Pancreas (tissue), 10 donors: ENCODE measurements at regions not wholly inside any gene's neighbourhood (a gene's known extent, or its start where the extent isn't known, plus 50 kb on each side); places are given as distances from the start of the nearest gene placed in this dataset.

ENCODE experiments used
- ATAC-seq, 4 donors: fragments of 200-7000 bp; cut with Tn5 transposase; one replicate each; pipeline versions ENCODE4 v1.8.0 to v1.9.1; 2020; ENCODE audit warnings: mild to moderate bottlenecking in 4 of 4, moderate library complexity in 4 of 4
- DNase-seq, 6 donors: peaks; one replicate each; pipeline ENCODE4 v3.0.0-alpha.2; 2020
- FAIRE-seq: peaks from 2 replicates; lab custom pipeline; 2012; peaks lifted over from hg19 to GRCh38; lab: Jason Lieb, UNC
- H3K27ac ChIP-seq, 4 donors: fragments of 200-600 bp; sonication (generic); 1 replicate in 3 of 4; 2 replicates in 1 of 4; pipeline versions ENCODE4 v1.5.0 to v1.8.0; 2020
- H3K27me3 ChIP-seq, 4 donors: fragments of 200-600 bp; one replicate each; pipeline ENCODE4 v1.8.0; 2021
- H3K36me3 ChIP-seq, 3 donors: fragments of 200-600 bp; sonication (generic) in 1 of 3; one replicate each; pipeline versions ENCODE4 v1.5.0 to v1.8.0; 2020 to 2021
- H3K4me1 ChIP-seq, 3 donors: fragments of 200-600 bp; one replicate each; pipeline ENCODE4 v1.8.0; 2021
- H3K4me3 ChIP-seq, 4 donors: fragments of 200-600 bp; sonication (generic) in 2 of 4; one replicate each; pipeline versions ENCODE4 v1.5.0 to v1.8.0; 2020 to 2021
- H3K9me3 ChIP-seq, 4 donors: fragments of 200-600 bp; one replicate each; pipeline ENCODE4 v1.8.0; 2021
- CTCF ChIP-seq, 4 donors: fragments of 200-600 bp; sonication (generic) in 3 of 4; IDR thresholded peaks; one replicate each; pipeline versions ENCODE4 v1.5.0 to v1.8.0; 2021; ENCODE audit warnings: antibody characterized with exemption in 4 of 4
- WGBS, 2 donors: extraction: QIAGEN DNeasy Blood & Tissue Kit; methylation state at CpG; one replicate each; pipeline ENCODE4 v1.1.7; 2013; 5-methylcytosine and 5-hydroxymethylcytosine counted together
- intact Hi-C, 3 donors: fragments of 100-400 bp; cut with DNase I; formaldehyde crosslinking; loops; one replicate each; pipeline versions ENCODE4 v1.11.1 to v1.14.2; 2022
- donor health status: healthy with polysubstance abuse.
- donor health status: DM: no; HTN: no; CAD: no; lungs with moderate emphysema.
- donor health status: DM: no; HTN: no; CAD: no.
- donor health status: control.
- donor health status: control.
- donor health status: Bipolar disorder and iron deficiency.
- donor health status: DM: yes; HTN: yes; CAD: no.
- donor health status: DM: no; HTN: no; CAD: no.
- donor health status: DM: no; HTN: no; CAD: no.
- donor health status: DM: yes; HTN: yes; CAD: no.

- 65 to 74% methylated on average over 4 of the region's 4 CpGs for WGBS, 2 donors
- Histone ChIP-seq H3K27me3 (no peaks in the 10 kb centered on the region), H3K4me1 (no peaks in the 10 kb centered on the region), H3K27ac (no peak overlapping the region), H3K4me3 (no peak overlapping the region), H3K36me3 (no peaks in the 10 kb centered on the region), H3K9me3 (no peaks in the 10 kb centered on the region)
- DNase-seq = peak in 1 of 6 donors; percentile 22
- no peak for TF ChIP-seq CTCF (IDR thresholded peaks at IDR 0.05)
- intact Hi-C loops = loop anchor here in 1 of 3 donors (10.0 kb wide), 1 partner anchor 1043 kb away; no protein-coding TSS in a partner anchor
- FAIRE-seq = no peak
- no peak for ATAC-seq
These were observed 110.6 kb upstream of the TEX51 start for GRCh38 chr2:126788113-126788512.

- Histone ChIP-seq H3K9me3 (no peaks in the 10 kb centered on the region), H3K36me3 (no peaks in the 10 kb centered on the region), H3K27ac (no peak overlapping the region), H3K4me1 (no peaks in the 10 kb centered on the region), H3K27me3 (no peaks in the 10 kb centered on the region), H3K4me3 (no peak overlapping the region)
- FAIRE-seq (no peak), DNase-seq (peak in 1 of 6 donors; percentile 16), ATAC-seq (no peak)
- WGBS, 2 donors = 53 to 82% methylated on average over 4 of the region's 4 CpGs
- intact Hi-C loops = loop anchor here in 1 of 3 donors (10.0 kb wide), 1 partner anchor 1044 kb away; no protein-coding TSS in a partner anchor
- TF ChIP-seq CTCF (IDR thresholded peaks at IDR 0.05) = no peak
These were observed 110.0 kb upstream of the TEX51 start for GRCh38 chr2:126788652-126789051.

DNA sequence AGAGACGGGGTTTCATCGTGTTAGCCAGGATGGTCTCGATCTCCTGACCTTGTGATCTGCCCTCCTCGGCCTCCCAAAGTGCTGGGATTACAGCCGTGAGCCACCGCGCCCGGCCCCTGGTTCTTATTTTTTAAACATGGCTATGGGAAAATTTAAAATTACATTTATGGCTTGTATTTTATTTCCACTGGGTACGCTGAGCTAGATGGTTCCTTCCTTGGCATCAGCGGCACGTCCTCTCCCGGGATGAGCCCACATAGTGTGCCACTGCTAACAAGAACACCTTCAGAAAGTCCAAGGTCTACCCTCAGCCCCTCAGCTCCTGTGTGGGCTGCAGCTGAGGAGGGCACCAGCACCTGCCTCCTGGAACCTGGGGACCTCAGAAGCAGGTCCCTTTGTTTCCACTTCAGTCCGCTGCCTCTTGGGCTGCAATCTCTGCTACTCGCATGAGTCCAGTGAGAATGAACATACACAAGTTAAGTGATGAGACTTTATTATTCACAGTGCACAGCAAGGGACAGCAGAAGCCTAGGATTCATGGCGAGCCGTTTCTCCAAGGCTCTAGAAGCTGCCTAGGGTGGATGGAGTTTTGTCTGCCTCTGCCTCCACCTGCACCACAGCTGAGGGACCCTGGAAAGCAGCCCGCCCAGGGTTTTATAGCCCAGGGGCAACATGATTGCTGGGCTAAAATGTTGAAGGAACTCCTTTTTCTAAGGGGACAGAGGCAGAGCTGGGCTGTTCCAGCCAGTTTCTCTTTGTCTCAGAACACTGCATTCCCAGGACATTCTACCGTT is 107.5 kb upstream of the TEX51 start:
- Histone ChIP-seq H3K4me1 (no peaks in the 10 kb centered on the region), H3K9me3 (no peaks in the 10 kb centered on the region), H3K4me3 (no peak overlapping the region), H3K27me3 (no peaks in the 10 kb centered on the region), H3K27ac (no peak overlapping the region), H3K36me3 (no peaks in the 10 kb centered on the region)
- DNase-seq (peak in 1 of 6 donors; percentile 26), FAIRE-seq (no peak), ATAC-seq (no peak)
- WGBS, 2 donors = 77 to 80% methylated on average over 16 to 18 of the region's 18 CpGs
- intact Hi-C loops = no loop called here
- TF ChIP-seq CTCF (IDR thresholded peaks at IDR 0.05) = no peak

- no peaks in the 10 kb centered on the region for H3K4me1 ChIP-seq
- peak in 1 of 6 donors; percentile 21 for DNase-seq
- no peak overlapping the region for H3K27ac ChIP-seq
- no peaks in the 10 kb centered on the region for H3K36me3 ChIP-seq
- H3K27me3 ChIP-seq = no peaks in the 10 kb centered on the region
- 50 to 73% methylated on average over 5 of the region's 5 CpGs for WGBS, 2 donors
- ATAC-seq = no peak
- no peaks in the 10 kb centered on the region for H3K9me3 ChIP-seq
- no peak for TF ChIP-seq CTCF (IDR thresholded peaks at IDR 0.05)
- FAIRE-seq = no peak
- intact Hi-C loops = no loop called here
- H3K4me3 ChIP-seq = no peak overlapping the region
These were observed 106.5 kb upstream of the TEX51 start for GRCh38 chr2:126792186-126792585.

GRCh38 chr2:126792993-126793392 is 105.7 kb upstream of the TEX51 start:
- Histone ChIP-seq H3K27me3 (no peaks in the 10 kb centered on the region), H3K4me1 (no peaks in the 10 kb centered on the region), H3K36me3 (no peaks in the 10 kb centered on the region), H3K4me3 (no peak overlapping the region), H3K27ac (no peak overlapping the region), H3K9me3 (no peaks in the 10 kb centered on the region)
- 59 to 68% methylated on average over 4 of the region's 4 CpGs for WGBS, 2 donors
- intact Hi-C loops = no loop called here
- ATAC-seq = no peak
- no peak for FAIRE-seq
- peak in 2 of 6 donors; percentile 3 to 20 for DNase-seq
- no peak for TF ChIP-seq CTCF (IDR thresholded peaks at IDR 0.05)
